Naive thymus-derived CD4-positive, alpha-beta T cell (primary cell): ENCODE measurements at regions not wholly inside any gene's neighbourhood (a gene's known extent, or its start where the extent isn't known, plus 50 kb on each side); places are given as distances from the start of the nearest gene placed in this dataset.
"Not testable (repeated sequence)": the region's sequence is repeated elsewhere in the genome, so short reads cannot be mapped to it uniquely, and the experiment has no call there.

ENCODE experiments used
- ATAC-seq: fragments of 150-1000 bp; cut with Tn5 transposase; 2 replicates; pipeline ENCODE4 v1.10.0; 2021; ENCODE audit warnings: mild to moderate bottlenecking, moderate library complexity
- CTCF ChIA-PET: fragments of 350-600 bp; sonication (Branson Sonifier 250); formaldehyde crosslinking; loops from one replicate; lab custom pipeline; 2021; ENCODE audit warnings: antibody characterized with exemption; lab: Charles Lee
- POLR2A ChIA-PET: fragments of 350-600 bp; sonication (Branson Sonifier 250); formaldehyde crosslinking; loops from one replicate; lab custom pipeline; 2021; ENCODE audit warnings: antibody characterized with exemption, inconsistent platforms; lab: Charles Lee
- DNase-seq, 9 donors: peaks; one replicate each; pipeline versions ENCODE4 v3.0.0 to v3.0.0-alpha.2; 2020 to 2022; ENCODE audit warnings: mixed read lengths in 1 of 9
- H3K27ac ChIP-seq: one replicate; pipeline ENCODE4 v1.7.0; 2013; ENCODE audit warnings: mild to moderate bottlenecking, low read depth, low read length, moderate library complexity
- H3K27me3 ChIP-seq, 2 donors: one replicate each; pipeline ENCODE4 v1.7.0; 2013; ENCODE audit warnings: low read length in 2 of 2, mild to moderate bottlenecking in 2 of 2, moderate library complexity in 2 of 2; ENCODE audit not compliant: control insufficient read depth in 2 of 2, insufficient read depth in 2 of 2
- H3K36me3 ChIP-seq, 3 experiments: 1 replicate in 2 of 3; 2 replicates in 1 of 3; pipeline ENCODE4 v1.7.0; 2013; ENCODE audit warnings: low read length in 3 of 3, mild to moderate bottlenecking in 3 of 3, moderate library complexity in 1 of 3; ENCODE audit not compliant: insufficient read depth in 3 of 3, control insufficient read depth in 2 of 3
- H3K4me1 ChIP-seq, 2 donors: one replicate each; pipeline ENCODE4 v1.7.0; 2013; ENCODE audit warnings: low read length in 2 of 2, mild to moderate bottlenecking in 2 of 2, moderate library complexity in 1 of 2; ENCODE audit not compliant: control insufficient read depth in 2 of 2, insufficient read depth in 2 of 2
- H3K4me3 ChIP-seq: 2 replicates; pipeline ENCODE4 v1.7.0; 2013; ENCODE audit warnings: mild to moderate bottlenecking, low read length
- H3K9me3 ChIP-seq, 3 experiments: 1 replicate in 2 of 3; 2 replicates in 1 of 3; pipeline ENCODE4 v1.7.0; 2013; ENCODE audit warnings: low read length in 3 of 3; ENCODE audit not compliant: control insufficient read depth in 2 of 3
- H3K27ac Mint-ChIP-seq, 9 donors: one replicate each; pipeline ENCODE4 v1.8.0; 2020 to 2022; ENCODE audit warnings: mixed read lengths in 9 of 9, mild to moderate bottlenecking in 8 of 9, moderate library complexity in 5 of 9, inconsistent platforms in 2 of 9
- H3K27me3 Mint-ChIP-seq, 5 donors: one replicate each; pipeline ENCODE4 v1.8.0; 2021 to 2022; ENCODE audit warnings: mixed read lengths in 5 of 5, mild to moderate bottlenecking in 1 of 5
- H3K36me3 Mint-ChIP-seq, 5 donors: one replicate each; pipeline ENCODE4 v1.8.0; 2020 to 2022; ENCODE audit warnings: mixed read lengths in 5 of 5, mild to moderate bottlenecking in 3 of 5, inconsistent platforms in 1 of 5
- H3K4me1 Mint-ChIP-seq, 7 donors: one replicate each; pipeline ENCODE4 v1.8.0; 2020 to 2022; ENCODE audit warnings: mixed read lengths in 7 of 7, mild to moderate bottlenecking in 3 of 7, inconsistent platforms in 1 of 7
- H3K4me3 Mint-ChIP-seq, 10 donors: one replicate each; pipeline ENCODE4 v1.8.0; 2020 to 2022; ENCODE audit warnings: mild to moderate bottlenecking in 10 of 10, mixed read lengths in 10 of 10, moderate library complexity in 6 of 10, inconsistent platforms in 2 of 10
- H3K9me3 Mint-ChIP-seq, 11 donors: one replicate each; pipeline ENCODE4 v1.8.0; 2020 to 2022; ENCODE audit warnings: mixed read lengths in 11 of 11, mild to moderate bottlenecking in 4 of 11, inconsistent platforms in 1 of 11, moderate library complexity in 1 of 11
- intact Hi-C, 2 donors: fragments of 100-400 bp; cut with micrococcal nuclease; formaldehyde crosslinking; loops; one replicate each; pipeline ENCODE4 v1.15.1; 2023

- ATAC-seq: no peak
- H3K4me1 Mint-ChIP-seq: no peaks in the 10 kb centered on the region
- H3K36me3 ChIP-seq: no peaks in the 10 kb centered on the region
- H3K4me1 ChIP-seq: no peaks in the 10 kb centered on the region
- ChIA-PET CTCF (no interaction called here), POLR2A (no interaction called here)
- H3K27me3 ChIP-seq: no peaks in the 10 kb centered on the region
- no peak overlapping the region for H3K27ac ChIP-seq
- H3K4me3 Mint-ChIP-seq: no peak overlapping the region
- no peaks in the 10 kb centered on the region for H3K9me3 ChIP-seq
- no peak overlapping the region for H3K27ac Mint-ChIP-seq
- H3K36me3 Mint-ChIP-seq: no peaks in the 10 kb centered on the region
- H3K27me3 Mint-ChIP-seq: no peaks in the 10 kb centered on the region
- no peak for DNase-seq
- intact Hi-C loops: no loop called here
- H3K4me3 ChIP-seq: no peak overlapping the region
- H3K9me3 Mint-ChIP-seq: peaks cover 3 to 27% (median 17%) of the 10 kb centered on the region in 11 donors
Observed at GRCh38 chr3:24566927-24567326, 72.3 kb upstream of the THRB start.

GRCh38 chr3:24572409-24572808 is 77.8 kb upstream of the THRB start:
- H3K27me3 Mint-ChIP-seq, intact Hi-C loops: not testable (repeated sequence)
- H3K9me3 Mint-ChIP-seq: peaks cover 0 to 21% (median 10%) of the 10 kb centered on the region in 11 donors

DNA sequence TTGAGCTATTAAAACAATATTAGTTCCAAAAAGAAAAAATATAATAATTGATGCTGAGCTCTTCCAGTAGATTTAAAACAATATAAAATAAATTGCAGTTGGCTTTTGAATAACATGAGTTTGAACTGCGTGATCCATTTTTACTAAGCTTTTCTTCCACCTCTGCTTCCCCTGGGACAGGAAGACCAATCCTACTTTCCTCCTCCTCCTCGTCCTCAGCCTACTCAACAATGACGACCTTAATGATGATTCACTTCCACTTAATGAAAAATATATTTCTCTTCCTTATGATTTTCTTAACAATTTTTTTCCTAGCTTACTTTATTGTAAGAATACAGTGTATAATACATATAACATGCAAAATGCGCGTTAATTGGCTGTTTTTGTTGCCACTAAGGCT is 78.9 kb upstream of the THRB start:
- no peak overlapping the region for H3K27ac Mint-ChIP-seq
- H3K4me3 ChIP-seq: no peak overlapping the region

More at GRCh38 chr3:24572409-24572808, 77.8 kb upstream of the THRB start:
- H3K4me1 ChIP-seq, DNase-seq, H3K27me3 ChIP-seq, H3K36me3 ChIP-seq, H3K4me3 ChIP-seq, H3K27ac ChIP-seq, CTCF ChIA-PET, H3K9me3 ChIP-seq, H3K27ac Mint-ChIP-seq, H3K4me3 Mint-ChIP-seq, POLR2A ChIA-PET, H3K4me1 Mint-ChIP-seq, H3K36me3 Mint-ChIP-seq, ATAC-seq: not testable (repeated sequence)

DNA sequence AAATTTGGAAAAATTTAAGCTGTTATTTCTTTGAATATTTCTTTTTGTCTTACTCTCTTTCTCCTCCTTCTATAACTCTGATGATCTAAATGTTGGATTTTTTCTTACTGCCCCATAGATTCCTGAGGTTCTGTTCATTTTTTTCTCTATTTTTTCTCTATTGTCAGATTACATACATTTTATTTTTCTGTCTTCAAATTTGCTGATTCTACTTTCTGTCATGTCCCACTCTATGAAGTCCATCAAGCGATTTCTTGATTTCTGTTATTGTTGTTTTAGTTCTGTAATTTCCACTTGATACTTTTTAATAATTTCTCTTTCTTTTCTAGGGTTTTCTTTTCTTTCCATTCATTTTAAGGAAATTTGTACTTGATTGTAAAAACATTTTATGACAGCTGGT is 83.7 kb upstream of the THRB start:
- H3K4me1 Mint-ChIP-seq: no peaks in the 10 kb centered on the region
- H3K4me1 ChIP-seq: no peaks in the 10 kb centered on the region
- intact Hi-C loops: no loop called here
- no peaks in the 10 kb centered on the region for H3K27me3 ChIP-seq
- H3K27ac ChIP-seq: no peak overlapping the region
- no peak for ATAC-seq
- H3K9me3 Mint-ChIP-seq: peaks cover 0 to 32% (median 4%) of the 10 kb centered on the region in 11 donors
- H3K36me3 Mint-ChIP-seq: no peaks in the 10 kb centered on the region
- ChIA-PET CTCF (no interaction called here), POLR2A (no interaction called here)
- DNase-seq: no peak
- H3K36me3 ChIP-seq: no peaks in the 10 kb centered on the region
- H3K27ac Mint-ChIP-seq: no peak overlapping the region
- no peaks in the 10 kb centered on the region for H3K9me3 ChIP-seq
- H3K4me3 ChIP-seq: no peak overlapping the region
- peaks cover 0 to 3% (median 0%) of the 10 kb centered on the region in 5 donors for H3K27me3 Mint-ChIP-seq
- no peak overlapping the region for H3K4me3 Mint-ChIP-seq

More for the DNA sequence above, 78.9 kb upstream of the THRB start:
- Mint-ChIP-seq H3K36me3 (no peaks in the 10 kb centered on the region), H3K4me1 (no peaks in the 10 kb centered on the region), H3K27me3 (no peaks in the 10 kb centered on the region), H3K9me3 (peaks cover 0 to 32% (median 9%) of the 10 kb centered on the region in 11 donors), H3K4me3 (no peak overlapping the region)
- Histone ChIP-seq H3K4me1 (no peaks in the 10 kb centered on the region), H3K36me3 (no peaks in the 10 kb centered on the region), H3K27me3 (no peaks in the 10 kb centered on the region), H3K9me3 (no peaks in the 10 kb centered on the region), H3K27ac (no peak overlapping the region)
- intact Hi-C loops: no loop called here
- ChIA-PET CTCF (no interaction called here), POLR2A (no interaction called here)
- DNase-seq (no peak), ATAC-seq (no peak)

DNA sequence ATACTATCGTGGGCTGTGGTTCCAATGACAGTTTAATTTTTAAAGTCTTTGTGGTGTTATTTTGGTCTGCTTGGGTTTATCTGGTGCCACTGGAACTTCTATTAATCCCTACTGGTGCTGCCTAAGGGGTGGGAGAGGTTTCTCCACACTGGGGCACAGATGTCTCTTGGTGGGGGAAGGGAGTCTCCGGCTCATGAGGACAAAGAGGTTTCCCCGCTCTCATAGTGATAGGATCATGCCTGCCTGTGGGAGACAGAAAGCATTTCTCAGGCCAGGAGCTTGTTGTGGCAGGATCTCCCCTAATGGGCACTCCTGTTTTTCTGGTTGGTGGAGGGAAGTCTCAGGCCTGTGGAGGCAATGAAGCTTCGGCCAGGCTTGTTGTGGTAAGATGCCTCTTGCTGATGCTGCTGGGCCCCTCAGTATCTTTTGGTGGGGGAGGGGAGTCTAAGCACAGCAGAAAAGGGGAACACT is 84.3 kb upstream of the THRB start:
- intact Hi-C loops: no loop called here
- POLR2A ChIA-PET: no interaction called here
- Histone ChIP-seq H3K27me3 (no peaks in the 10 kb centered on the region), H3K4me1 (no peaks in the 10 kb centered on the region), H3K4me3 (no peak overlapping the region), H3K36me3 (no peaks in the 10 kb centered on the region), H3K9me3 (no peaks in the 10 kb centered on the region), H3K27ac (no peak overlapping the region)
- ATAC-seq: no peak
- H3K4me3 Mint-ChIP-seq: no peak overlapping the region
- CTCF ChIA-PET: no interaction called here
- H3K27ac Mint-ChIP-seq: no peak overlapping the region
- H3K9me3 Mint-ChIP-seq: peaks cover 0 to 26% (median 4%) of the 10 kb centered on the region in 11 donors
- peaks cover 0 to 4% (median 0%) of the 10 kb centered on the region in 5 donors for H3K27me3 Mint-ChIP-seq
- no peaks in the 10 kb centered on the region for H3K36me3 Mint-ChIP-seq
- no peaks in the 10 kb centered on the region for H3K4me1 Mint-ChIP-seq
- DNase-seq: no peak

GRCh38 chr3:24582431-24583403 is 88.1 kb upstream of the THRB start:
- CTCF ChIA-PET: no interaction called here
- Mint-ChIP-seq H3K4me3 (no peak overlapping the region), H3K4me1 (no peaks in the 10 kb centered on the region), H3K27ac (no peak overlapping the region), H3K36me3 (no peaks in the 10 kb centered on the region), H3K9me3 (peaks cover 0 to 23% (median 4%) of the 10 kb centered on the region in 11 donors), H3K27me3 (peaks cover 0 to 14% (median 5%) of the 10 kb centered on the region in 5 donors)
- Histone ChIP-seq H3K4me3 (no peak overlapping the region), H3K27ac (no peak overlapping the region), H3K36me3 (no peaks in the 10 kb centered on the region), H3K27me3 (no peaks in the 10 kb centered on the region), H3K9me3 (no peaks in the 10 kb centered on the region), H3K4me1 (no peaks in the 10 kb centered on the region)
- intact Hi-C loops: no loop called here
- ATAC-seq (no peak), DNase-seq (no peak)
- POLR2A ChIA-PET: no interaction called here
